GM18511 (cell line): ENCODE measurements at regions not wholly inside any gene's neighbourhood (a gene's known extent, or its start where the extent isn't known, plus 50 kb on each side); places are given as distances from the start of the nearest gene placed in this dataset.
"Not testable (repeated sequence)": the region's sequence is repeated elsewhere in the genome, so short reads cannot be mapped to it uniquely, and the experiment has no call there.

Experiments
- ATAC-seq: cut with Tn5 transposase; IDR thresholded peaks from one replicate; pipeline ENCODE4 v1.9.1; 2021; ENCODE audit warnings: mild to moderate bottlenecking, moderate library complexity; ENCODE audit not compliant: unreplicated experiment

DNA sequence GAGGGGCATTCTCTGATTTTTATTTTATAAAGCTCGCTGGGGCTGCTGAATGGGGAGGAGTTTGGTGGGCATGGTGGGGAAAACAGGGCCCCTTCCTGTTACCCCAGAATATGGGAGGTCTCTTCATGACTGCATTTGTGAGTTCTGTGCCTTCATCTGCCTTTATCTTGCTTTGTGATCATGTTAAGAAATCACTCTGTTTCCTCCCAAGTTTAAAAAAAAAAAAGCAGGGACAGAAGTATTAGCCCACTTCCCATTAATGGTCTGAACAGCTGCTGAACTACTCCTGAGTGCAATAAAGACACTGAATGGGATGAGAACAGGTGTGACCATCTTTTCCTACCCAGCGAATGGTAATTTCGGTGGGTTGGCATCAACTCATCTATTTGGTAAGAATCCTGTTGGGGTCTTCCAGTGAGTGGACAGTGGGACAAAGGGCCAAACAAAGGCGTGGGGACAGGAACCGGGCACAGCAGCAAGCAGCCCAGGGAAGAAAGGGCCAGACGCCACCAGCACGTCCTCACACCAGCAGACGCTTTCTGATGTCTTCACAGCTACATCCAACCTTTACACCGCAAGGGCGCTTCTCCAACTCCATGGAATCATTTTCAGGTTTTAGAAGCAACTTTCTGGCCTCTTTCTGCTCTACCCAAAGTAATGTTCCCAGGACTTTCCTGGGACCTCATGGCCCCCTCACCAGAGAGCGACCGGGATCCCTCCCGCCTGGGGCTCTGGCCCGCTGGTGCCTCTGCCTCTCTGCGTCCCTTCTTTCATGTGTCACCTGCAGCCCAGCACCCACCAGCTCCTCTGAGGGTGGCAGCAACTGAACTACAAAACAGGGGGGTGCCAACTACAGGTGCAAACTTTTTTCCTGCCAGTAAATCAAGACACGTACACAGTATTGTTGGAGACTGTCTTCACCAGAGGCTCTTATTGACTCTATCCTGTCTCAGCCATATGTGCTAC lies 160.2 kb downstream of the ADSS2 start:
- ATAC-seq = no peak

DNA sequence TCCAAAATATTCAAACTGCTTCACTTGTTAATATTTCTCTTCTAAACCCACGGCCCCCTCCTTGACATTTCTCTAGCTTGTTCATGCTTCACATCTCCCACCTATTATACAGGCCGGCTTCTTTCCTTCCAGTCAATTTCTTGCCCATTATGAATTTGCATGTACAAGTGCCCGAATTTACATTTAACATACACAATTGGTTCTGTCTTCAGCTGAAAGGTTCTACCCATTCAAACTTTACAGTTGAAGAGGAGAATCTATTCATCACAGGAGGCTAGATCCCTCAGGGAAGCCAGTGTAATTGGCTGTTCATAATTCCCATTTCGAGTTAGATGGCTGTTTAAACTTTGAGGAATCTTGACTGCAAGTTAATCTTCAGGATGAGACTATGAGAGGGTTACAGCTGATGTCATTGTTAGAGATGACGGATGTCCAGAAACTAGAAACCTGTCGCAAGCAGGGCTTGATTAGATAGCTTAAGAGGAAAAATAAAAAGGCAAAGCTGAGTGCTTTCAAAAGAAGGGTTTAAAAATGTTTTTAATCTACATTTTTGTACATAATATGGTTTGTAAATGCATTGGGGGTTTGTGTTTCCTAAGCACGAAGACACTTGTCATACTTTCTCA lies 157.0 kb downstream of the ADSS2 start:
- no peak for ATAC-seq

- no peak for ATAC-seq
Measured at GRCh38 chr1:244296003-244296402, 155.7 kb downstream of the ADSS2 start.

- ATAC-seq = no peak
Measured at GRCh38 chr1:244296447-244296846, 155.3 kb downstream of the ADSS2 start.

DNA sequence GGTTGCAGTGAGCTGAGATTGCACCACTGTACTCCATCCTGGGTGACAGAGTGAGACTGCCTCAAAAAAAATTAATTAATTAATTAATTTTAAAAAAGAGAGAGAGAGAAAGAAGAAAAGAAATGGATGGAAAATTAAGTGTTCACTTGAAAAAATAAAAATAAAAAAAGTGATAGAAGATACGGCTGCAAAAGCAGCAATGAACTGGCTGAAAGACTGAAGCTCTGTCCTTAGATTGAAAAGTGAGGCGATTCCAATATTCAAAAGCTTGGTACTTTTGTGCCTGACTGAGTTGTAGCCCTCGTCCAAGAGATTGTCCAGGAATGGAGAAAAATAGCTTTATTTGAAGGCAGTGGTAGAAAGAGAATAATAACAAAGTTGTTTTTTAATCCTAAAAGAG lies 154.6 kb downstream of the ADSS2 start:
- no peak for ATAC-seq

- ATAC-seq = no peak
Measured at GRCh38 chr1:244297616-244298015, 154.1 kb downstream of the ADSS2 start.

DNA sequence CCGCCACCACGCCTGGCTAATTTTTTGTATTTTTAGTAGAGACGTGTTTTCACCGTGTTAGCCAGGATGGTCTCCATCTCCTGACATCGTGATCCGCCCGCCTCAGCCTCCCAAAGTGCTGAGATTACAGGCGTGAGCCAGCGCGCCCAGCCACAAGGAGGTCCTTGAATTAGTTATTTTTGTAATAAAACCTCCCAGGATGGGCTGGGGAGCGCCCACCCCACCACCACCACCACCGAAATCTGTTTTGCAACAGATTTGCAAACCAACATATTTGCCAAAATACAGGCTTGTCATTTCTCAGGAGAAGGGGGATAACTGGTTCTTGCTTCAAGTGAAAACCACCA lies 151.7 kb downstream of the ADSS2 start:
- not testable (repeated sequence) for ATAC-seq

DNA sequence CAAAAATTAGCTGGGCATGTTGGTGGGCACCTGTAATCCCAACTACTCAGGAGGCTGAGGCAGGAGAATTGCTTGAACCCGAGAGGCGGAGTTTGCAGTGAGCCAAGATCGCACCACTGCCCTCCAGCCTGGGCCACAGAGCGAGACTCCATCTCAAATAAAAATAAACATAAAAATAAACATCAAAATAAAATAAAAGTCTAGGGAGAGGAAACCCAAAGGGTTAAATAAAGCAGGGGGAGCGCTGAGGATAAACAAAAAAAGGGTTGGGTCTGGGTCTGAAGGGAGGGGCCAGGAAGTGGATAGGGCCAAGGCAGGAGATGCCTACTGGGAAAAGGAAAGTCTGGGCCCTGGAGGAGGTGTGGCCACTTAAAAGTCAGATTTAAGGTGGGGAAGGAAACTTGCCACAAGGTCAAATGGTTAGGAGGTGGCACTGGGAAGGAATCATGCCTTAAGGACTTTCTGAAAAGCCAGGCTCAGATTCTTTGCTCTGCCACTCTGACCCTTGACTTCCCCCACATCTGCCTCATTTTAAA lies 150.0 kb downstream of the ADSS2 start:
- ATAC-seq = no peak

- no peak for ATAC-seq
Measured at GRCh38 chr1:244302876-244303609, 148.7 kb downstream of the ADSS2 start.

DNA sequence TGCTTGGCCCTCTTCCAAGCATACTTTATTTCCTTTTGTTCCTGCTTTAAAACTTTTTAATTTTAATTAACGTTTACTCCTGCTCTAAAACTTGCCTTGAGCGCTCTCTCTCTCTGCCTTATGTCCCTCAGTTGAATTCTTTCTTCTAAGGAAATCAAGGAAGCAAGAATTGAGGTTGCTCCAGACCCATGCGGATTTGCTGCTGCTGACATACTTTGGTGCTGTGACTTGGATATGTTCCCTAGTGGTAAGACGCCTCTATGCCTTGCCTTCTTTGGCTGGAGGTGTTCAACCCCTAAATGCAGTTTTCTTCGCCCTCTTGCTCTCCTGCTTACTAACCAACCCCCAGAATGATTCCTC lies 148.1 kb downstream of the ADSS2 start:
- ATAC-seq = no peak

DNA sequence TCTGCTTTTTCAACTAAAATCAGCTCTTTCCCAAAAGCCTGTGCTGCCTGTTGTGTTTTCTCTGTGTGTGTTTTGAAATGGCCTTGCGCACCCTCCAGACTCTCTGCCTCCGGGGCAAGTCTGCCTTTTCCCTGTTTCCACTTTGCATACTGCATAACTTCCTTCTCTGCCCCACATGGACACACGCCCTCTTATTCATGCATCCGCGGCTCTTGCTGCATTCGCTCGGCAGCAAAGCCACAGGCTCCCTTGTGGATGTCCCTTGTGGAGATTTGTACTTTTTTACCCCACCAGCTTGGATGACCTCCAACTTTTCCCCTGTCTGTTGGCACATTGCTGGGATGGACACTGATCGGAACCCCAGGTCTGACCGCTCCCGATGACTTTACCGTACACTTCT lies 147.6 kb downstream of the ADSS2 start:
- no peak for ATAC-seq

DNA sequence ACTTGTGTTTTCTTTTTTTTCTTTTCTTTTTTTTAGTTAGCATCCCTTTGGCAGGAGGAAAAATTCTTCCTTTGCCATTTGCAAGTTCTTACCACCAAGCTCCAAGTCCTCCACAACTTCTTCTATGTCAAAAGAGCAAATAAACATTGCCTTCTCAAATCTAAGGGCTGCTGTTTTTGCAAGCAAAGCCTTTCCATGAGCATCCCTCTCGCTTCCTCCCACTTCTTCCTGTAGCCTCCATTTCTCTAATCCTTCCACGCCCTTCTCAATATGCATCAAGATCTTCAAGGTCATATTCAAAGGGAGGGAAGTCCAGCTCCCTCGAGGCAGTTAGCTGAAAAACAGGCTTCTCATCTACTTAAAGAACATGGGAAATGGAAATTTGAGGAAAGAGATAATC lies 147.1 kb downstream of the ADSS2 start:
- no peak for ATAC-seq

DNA sequence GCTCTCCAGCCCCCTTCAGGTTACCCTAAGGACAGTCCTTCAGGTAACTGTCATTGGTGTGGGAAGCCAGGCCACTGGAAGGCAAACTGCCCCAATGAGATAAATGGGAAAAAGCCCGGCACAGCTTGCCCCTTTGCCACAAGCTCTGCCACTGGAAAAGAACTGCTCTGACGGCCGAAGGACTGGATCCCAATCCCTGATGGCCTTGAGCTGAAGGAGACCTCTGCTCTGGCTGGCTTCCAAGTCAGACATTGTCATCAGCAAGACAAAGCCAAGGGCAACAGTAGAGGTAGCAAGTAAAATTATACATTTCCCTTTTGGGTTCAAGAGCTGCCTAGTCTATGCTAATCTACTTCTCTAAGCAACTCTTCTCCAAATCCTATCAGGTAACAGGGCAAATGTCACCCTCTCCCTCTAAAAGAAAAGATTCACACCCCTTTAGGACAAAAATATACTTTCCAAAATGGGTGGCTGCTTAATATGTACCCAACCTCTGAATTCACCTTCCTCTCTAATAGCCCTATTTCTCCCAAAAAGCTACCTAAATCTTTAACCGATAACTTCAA lies 145.8 kb downstream of the ADSS2 start:
- ATAC-seq = no peak

DNA sequence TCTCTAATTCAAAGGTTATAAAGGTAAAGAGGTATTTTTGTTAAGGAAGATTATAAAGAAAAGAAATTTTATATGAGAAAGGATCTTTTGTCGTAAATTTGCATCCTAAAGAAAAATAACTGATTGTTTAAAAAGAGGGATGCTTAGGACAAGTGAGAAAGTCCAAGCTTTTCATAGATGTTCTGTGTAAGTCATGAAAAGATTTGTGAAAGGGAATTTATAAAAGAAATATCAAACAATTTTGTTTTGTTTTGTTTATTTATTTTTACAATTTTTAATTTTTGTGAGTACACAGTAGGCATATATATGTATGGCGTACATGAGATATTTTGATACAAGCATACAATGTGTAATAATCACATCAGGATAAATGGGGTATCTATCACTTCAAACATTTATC lies 145.2 kb downstream of the ADSS2 start:
- ATAC-seq = no peak

- ATAC-seq = not testable (repeated sequence)
Measured at GRCh38 chr1:244309191-244309590, 142.5 kb downstream of the ADSS2 start.

- no peak for ATAC-seq
Measured at GRCh38 chr1:244311784-244312532, 139.8 kb downstream of the ADSS2 start.

DNA sequence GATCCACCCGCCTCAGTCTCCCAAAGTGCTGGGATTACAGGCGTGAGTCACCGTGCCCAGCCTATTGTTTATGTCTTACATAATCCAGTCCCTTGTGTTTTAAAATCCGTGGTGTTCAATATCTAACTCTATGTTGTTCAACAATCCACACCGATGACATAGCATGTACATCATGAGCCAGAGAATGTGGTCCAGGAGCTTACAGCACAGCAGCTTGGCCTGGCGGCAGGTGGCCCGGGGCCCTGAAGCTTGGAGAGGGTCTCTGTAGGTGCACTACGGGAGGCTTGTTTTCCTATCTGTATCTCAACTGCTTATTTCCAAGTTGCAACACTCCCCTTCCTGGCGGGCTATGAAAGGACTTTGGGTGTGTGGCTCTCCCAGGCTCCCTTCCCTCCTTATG lies 138.4 kb downstream of the ADSS2 start:
- no peak for ATAC-seq

- no peak for ATAC-seq
Measured at GRCh38 chr1:244314921-244315559, 136.7 kb downstream of the ADSS2 start.

DNA sequence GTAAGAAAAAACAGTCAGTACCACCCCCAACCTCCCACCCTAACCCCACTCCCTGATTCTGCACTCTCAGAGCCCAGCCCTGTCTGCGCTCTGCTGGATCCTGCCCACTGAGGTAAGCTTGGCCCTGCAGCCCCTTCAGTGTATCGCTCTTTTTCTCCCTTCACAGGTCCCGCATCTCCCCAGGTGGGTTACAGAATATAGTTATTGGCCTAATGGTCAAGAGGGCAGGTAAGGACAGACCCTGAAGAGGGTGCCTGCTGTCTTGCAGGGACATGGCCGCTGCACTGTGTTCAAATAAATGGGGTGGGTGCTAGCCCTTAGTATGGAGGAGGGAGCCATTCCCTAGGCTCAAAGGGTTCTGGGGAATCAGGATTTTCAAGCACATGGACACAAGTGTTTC lies 135.7 kb downstream of the ADSS2 start:
- ATAC-seq = no peak

DNA sequence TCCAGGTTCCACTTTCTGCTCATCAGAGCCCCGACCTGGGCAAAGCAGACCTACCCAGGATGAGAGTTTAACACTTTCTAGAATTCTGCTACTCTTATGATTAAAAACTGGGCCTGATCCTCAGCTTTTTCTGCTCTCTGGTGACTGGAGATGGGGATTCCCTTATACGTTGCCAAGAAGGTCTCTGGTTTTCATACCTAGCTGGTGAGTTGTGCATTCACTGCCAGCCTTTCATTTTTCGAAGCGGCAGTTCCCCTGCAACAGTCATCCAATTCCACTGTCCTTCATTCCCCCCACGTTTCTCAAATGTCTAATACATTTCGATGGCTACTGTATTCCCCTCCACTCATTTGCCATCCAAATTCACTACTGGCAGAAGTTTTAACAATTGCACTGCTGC lies 135.3 kb downstream of the ADSS2 start:
- ATAC-seq = no peak
